ENCODE measurements at regions not wholly inside any gene's neighbourhood (a gene's known extent, or its start where the extent isn't known, plus 50 kb on each side); places are given as distances from the start of the nearest gene placed in this dataset.

- DNase-seq: no peak
Measured at GRCh38 chr15:66929843-66930402, 135.5 kb upstream of the SMAD3 start.

DNA sequence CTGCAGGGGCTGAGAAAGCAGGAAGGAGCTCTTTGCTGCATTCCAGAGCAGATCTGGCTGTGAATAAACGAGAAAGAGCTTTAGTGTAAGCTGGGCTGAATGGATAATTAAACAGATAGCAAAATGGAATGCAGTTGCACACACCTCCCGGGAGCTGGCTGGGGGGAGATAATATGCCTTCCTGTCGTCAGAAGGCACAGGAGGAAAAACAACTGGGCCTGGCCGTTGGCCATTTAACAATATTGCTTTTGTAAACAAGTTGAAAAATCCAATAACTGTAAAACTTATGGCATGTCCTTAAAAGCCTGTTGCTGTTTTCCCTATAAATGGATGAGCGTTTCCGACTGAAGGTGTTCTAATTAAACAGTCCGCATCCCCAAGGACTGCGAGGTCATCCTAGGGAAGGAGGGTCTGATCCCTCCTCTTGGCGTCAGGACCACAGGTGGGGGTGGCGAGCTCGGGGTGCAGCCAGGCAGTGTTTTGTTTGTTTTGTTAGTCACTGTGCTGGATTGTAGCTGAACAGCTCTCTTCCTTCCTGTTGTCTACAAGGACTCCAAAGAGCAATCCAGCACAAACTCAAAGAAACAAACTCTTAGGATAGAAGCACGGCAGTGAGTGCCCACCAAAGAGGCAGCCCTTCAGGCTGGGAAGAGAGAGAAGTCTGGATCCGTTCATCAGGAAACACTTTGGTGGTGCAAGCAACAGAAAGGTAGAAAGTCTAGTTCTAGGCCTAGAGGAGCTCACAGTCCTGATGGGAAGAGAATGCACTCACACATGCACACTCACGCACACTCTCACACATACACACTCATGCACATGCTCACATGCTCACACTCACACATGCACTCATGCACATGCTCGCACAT is 133.4 kb upstream of the SMAD3 start:
- no peak for DNase-seq

DNA sequence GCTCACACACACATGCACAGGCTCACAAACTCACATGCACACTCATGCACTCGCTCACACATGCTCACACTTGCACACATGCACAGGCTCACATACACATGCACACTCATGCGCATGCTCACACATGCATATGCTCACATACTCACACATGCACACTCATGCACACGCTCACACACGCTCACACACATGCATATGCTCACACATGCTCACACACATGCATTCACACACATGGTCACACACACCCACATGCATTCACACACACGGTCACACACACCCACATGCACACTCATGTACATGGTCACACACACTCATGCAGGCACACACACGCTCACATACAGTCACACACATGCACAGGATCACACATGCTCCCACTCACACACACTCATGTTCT is 132.8 kb upstream of the SMAD3 start:
- DNase-seq: no peak

GRCh38 chr15:66933932-66934867 is 131.2 kb upstream of the SMAD3 start:
- DNase-seq: no peak

DNA sequence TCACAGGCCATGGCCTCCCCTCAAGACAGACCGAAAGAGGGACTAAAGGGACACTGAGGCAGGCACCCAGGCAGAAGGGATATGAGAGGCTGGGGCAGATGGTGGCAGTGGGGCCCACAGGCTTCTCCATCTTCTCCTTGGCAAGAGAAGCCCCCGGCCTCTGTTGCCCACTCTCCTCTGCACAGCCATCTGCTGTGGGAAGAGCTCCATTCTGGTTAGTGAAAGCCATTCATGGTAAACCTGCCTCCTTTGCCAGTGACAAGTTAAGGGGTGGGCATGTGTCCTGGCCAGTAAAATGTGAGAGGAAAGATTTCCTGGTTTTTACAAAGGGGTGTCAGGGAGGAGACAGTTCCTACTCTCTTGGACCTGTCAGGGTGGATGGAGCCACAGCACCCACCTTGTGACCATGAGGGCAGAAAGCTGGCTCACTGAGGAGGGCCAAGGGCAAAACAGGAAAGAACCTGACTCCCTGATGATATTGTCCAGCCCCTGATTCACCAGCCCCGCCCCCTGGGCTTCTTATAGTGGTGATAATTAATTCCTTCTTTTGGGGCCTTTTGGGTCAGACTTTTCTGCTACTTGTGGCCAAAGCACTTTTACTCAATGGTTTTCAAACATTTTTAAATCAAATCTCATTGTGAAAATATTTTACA is 130.4 kb upstream of the SMAD3 start:
- DNase-seq: no peak

DNA sequence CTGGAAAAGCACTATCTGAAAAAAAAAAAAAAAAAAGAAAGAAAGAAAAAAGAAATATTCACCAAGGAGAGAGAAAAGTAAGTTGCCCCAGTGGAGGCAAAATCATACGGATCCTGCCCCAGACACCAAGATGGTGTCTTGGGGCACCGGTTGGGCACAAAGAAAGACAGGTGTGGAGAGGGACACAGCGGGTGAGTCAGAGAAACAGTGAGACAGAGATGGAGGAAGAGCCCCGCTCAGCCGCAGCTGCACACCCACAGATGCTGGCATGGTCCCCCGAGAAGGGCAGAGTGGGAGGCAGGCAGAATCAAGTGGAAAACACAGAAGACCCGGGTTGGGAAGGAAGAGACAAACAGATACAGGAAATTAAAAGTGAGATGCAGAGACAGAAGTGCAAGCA is 129.7 kb upstream of the SMAD3 start:
- no peak for DNase-seq

GRCh38 chr15:66936109-66936860 is 129.1 kb upstream of the SMAD3 start:
- peak; percentile 86 to 88 for DNase-seq

GRCh38 chr15:66936861-66937582 is 128.4 kb upstream of the SMAD3 start:
- DNase-seq: peak; percentile 39 to 55

GRCh38 chr15:66937588-66937987 is 127.8 kb upstream of the SMAD3 start:
- no peak for DNase-seq

DNA sequence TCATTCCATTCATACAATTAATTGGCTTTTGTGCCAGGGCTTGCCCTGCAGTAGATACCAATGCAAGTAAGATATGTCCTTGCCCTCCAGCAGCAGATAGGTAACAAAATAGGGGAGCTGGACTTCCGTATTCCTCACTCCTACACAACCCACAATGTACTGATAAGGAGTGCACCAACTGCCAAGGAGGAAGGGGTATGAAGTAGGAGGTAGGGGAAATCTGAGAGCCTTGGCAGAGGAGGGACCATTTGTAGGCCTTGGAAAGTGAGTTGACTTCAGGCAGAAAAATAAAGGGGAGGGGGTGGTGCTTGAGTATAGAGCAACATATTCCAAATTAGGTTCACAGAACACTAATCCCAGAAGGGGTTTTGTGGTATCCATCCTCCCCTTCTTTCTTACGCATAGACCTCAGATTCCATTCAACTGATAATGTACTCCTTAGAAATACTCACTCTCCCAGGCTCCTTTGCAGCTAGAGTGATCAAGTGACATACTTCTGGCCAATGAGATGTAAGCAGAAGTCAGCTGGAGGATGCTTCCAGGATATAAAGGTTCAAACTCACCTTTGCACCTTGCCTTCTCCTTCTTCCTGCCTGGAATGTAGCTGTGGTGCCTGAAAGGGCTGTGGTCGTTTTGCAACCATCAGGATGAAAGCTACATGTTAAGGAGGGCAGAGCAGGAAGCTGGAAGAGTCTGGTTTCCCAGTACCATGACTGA is 127.1 kb upstream of the SMAD3 start:
- DNase-seq: no peak

DNA sequence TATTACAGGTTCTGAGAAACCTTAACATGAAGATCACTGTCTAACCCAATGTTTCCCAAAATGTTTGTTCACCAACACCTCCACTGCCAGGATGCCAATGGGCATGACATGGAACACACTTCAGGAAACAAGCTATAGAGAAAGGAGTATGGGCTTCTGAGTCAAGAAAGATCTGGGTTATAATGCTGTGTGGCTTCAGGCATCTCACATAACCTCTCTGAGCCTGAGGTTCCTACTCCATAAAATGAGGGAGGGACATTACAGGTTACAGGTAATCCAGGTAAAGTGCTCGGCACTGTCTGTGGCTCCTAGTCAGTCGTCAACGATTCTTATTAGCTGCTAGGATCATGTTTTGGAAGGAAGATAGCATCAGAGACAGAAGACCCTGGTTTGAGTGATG is 126.4 kb upstream of the SMAD3 start:
- no peak for DNase-seq

DNA sequence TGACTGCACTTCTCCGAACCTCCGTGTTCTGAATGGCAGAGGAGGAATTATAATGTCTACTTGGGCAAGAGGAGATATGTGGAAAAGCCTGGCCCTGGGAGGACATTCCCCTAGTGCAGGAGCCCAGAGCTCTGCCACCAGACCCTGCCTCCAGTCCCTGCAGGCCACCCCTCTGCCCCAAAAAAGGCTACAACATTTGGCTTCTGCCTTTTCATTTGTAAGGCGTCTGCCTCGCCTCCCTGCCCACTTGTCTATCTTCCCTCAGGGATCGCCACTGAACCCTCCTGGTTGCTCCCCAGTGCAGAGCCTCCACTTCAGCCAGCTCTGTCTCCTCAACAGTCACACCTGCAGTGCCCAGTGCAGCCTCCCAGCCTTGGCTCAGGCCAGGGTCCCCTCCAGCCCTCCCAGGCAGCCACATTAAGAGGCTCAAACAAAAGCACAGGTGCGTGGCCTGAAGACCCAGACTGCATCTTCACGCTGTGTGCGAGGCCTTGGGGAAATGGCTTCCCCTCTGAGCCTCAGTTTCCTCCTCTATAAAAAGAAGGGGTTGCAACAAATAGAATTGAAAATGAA is 125.9 kb upstream of the SMAD3 start:
- no peak for DNase-seq

DNA sequence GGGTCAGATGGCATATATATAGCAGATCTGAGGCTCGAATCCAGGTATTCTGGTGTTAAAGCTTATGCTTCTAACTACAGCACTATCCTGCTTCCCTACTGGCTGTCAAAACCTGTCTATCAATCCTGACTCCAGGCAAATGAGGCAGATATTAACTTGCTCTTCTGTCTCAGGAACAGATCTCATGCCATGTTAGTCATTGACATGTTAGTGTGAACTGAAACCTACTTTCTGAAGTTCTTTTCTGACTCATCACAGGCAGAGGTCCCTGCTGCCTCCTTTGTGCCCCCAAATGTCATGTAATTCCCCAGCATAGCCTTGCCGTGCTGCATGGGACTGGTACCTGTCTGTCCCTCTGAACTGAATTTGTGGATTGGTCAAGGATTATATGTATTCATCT is 125.0 kb upstream of the SMAD3 start:
- no peak for DNase-seq

DNA sequence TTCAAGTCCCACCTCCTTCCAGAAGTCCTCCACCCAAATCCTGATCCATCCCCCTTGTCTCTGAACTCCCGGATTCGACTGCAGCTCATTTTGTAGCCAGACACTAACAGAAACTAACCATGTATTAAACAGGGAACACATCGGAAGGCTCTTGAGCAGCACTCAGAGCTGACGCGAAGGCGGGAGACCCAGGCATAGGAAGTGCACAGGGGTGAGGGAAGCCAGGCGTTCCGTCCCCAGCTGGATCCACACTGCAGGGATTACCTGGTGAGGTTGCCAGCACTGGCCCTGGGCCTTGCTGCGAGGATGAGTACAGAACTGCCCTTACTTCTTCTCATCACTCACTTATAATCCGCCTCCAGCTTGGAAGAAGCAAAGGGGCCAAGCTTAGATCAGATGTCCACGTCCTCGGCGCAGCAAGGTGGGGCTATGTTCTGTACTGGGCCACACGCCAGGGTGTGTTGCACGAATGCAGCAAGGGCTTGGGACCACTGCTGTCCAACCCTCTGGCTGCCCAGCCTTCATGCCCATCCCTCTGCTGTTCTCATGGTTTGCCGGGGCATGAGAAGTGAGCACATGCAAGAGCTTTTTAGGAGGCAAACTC is 124.2 kb upstream of the SMAD3 start:
- no peak for DNase-seq

GRCh38 chr15:66941791-66942190 is 123.6 kb upstream of the SMAD3 start:
- DNase-seq: no peak

DNA sequence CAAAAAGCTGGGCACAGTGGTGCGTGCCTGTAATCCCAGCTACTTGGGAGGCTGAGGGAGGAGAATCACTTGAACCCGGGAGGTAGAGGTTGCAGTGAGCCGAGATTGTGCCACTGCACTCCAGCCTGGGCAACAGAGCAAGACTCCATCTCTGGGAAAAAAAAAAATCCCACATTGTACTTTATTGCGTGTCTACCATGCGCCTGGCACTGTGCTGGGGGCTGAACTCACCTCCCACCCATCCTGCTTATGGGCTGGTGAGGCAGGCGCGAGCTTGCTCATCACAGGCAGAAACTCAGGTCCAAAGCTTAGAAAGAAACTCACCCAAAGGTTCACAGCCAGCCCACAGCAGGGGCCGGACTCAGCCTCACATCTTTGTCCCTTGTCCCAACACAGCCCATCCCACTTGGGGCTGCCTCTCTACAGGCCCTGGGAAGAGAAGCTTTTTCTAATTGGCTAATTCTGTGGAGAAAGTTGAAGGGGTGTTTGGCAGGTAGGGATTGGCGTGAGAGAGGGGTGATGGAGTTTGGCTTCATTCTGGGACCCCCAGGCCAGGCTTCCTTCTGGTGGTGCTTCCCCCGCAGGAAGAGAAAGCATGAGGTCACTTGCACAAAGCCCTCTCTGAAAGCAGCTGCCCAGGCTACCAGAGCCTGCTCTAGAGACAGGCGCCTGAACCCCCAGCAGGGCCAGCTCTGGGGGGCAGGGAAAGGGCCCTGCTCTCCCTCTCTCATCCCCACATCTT is 122.6 kb upstream of the SMAD3 start:
- no peak for DNase-seq

DNA sequence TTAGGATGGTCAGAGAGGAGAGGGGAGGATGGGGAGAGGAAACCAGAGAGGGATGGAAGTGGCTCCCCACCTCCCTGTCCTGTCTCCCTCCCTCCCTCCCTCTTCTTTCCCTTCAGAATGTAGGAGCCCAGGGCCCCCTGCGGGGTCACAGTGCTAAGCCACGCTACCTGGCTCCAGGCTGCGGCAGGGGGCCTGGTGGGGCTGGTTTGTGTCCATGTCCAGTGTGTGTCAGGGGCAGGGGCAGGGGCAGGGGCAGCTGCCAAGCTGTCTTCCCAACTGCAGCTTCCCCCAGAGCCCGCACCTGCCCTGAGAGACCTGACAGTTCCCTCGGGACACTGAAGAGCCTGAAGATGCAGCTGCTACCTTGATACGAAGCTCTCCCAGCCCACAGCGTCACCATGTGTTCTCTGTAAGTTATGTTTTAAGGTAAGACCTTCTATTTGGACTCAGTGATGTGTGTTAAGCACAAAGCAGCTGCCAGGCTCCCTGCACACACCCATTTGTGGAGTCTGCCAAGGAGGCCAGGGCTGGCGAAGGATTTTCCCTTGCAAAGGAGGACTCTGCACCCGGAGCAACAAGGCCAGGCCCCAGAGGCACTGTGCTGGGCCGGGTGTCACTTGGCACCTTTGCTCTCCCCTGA is 121.8 kb upstream of the SMAD3 start:
- no peak for DNase-seq

GRCh38 chr15:66944121-66944520 is 121.3 kb upstream of the SMAD3 start:
- DNase-seq: no peak
